Psoas muscle (tissue), 7 donors: ENCODE measurements at regions not wholly inside any gene's neighbourhood (a gene's known extent, or its start where the extent isn't known, plus 50 kb on each side); places are given as distances from the start of the nearest gene placed in this dataset.
"Not testable (repeated sequence)": the region's sequence is repeated elsewhere in the genome, so short reads cannot be mapped to it uniquely, and the experiment has no call there.

ENCODE experiments used
- ATAC-seq, 4 donors: fragments of 200-7000 bp; cut with Tn5 transposase; one replicate each; pipeline ENCODE4 v1.9.1; 2020; ENCODE audit warnings: moderate library complexity in 3 of 4, mild to moderate bottlenecking in 2 of 4
- DNase-seq, 2 donors: peaks; one replicate each; pipeline ENCODE4 v3.0.0-alpha.2; 2020
- H3K27ac ChIP-seq: fragments of 200-600 bp; one replicate; pipeline ENCODE4 v1.8.0; 2022
- H3K27me3 ChIP-seq, 3 donors: fragments of 200-600 bp in 1 of 3; one replicate each; pipeline versions ENCODE4 v1.6.1 to v1.8.0; 2013 to 2022; ENCODE audit warnings: low read length in 2 of 3, mild to moderate bottlenecking in 2 of 3, moderate library complexity in 1 of 3; ENCODE audit not compliant: insufficient read depth in 3 of 3
- H3K36me3 ChIP-seq, 2 donors: fragments of 200-600 bp in 1 of 2; one replicate each; pipeline versions ENCODE4 v1.6.1 to v1.8.0; 2013 to 2022; ENCODE audit warnings: low read depth in 1 of 2, mild to moderate bottlenecking in 1 of 2, moderate library complexity in 1 of 2; ENCODE audit not compliant: insufficient read depth in 1 of 2
- H3K4me1 ChIP-seq: fragments of 200-600 bp; one replicate; pipeline ENCODE4 v1.8.0; 2022
- H3K4me3 ChIP-seq: fragments of 200-600 bp; one replicate; pipeline ENCODE4 v1.8.0; 2022; ENCODE audit warnings: mild to moderate bottlenecking
- H3K9me3 ChIP-seq: fragments of 200-600 bp; one replicate; pipeline ENCODE4 v1.8.0; 2022
- CTCF ChIP-seq: fragments of 200-600 bp; IDR thresholded peaks from one replicate; pipeline ENCODE4 v1.8.0; 2022; ENCODE audit warnings: antibody characterized with exemption
- WGBS, 3 donors: extraction: QIAGEN DNeasy Blood & Tissue Kit; methylation state at CpG; one replicate each; pipeline versions ENCODE4 v1.1.6 to v1.1.7; 2013; 5-methylcytosine and 5-hydroxymethylcytosine counted together
- intact Hi-C, 2 donors: fragments of 100-400 bp; cut with DNase I; formaldehyde crosslinking; loops; one replicate each; pipeline versions ENCODE4 v1.11.0 to v1.14.2; 2022
- donor health status: healthy with polysubstance abuse.
- donor health status: DM: no; HTN: no; CAD: no; lungs with moderate emphysema.
- donor health status: Bipolar disorder and iron deficiency.
- donor health status: healthy.
- donor health status: DM: yes; HTN: yes; CAD: no.
- donor health status: DM: no; HTN: no; CAD: no.
- donor health status: DM: yes; HTN: yes; CAD: no.

GRCh38 chr5:77863181-77863580 lies 87.0 kb upstream of the TBCA start:
- Histone ChIP-seq H3K27me3 (no peaks in the 10 kb centered on the region), H3K4me3 (no peak overlapping the region), H3K27ac (no peak overlapping the region), H3K4me1 (no peaks in the 10 kb centered on the region), H3K36me3 (no peaks in the 10 kb centered on the region), H3K9me3 (no peaks in the 10 kb centered on the region)
- TF ChIP-seq CTCF = no peak
- WGBS, 3 donors = 27 to 44% (median 35%) methylated on average over 1 of the region's 1 CpG
- ATAC-seq (no peak), DNase-seq (no peak)
- intact Hi-C loops = no loop called here

GRCh38 chr5:77861576-77861975 lies 85.4 kb upstream of the TBCA start:
- H3K36me3 ChIP-seq = no peaks in the 10 kb centered on the region
- no peaks in the 10 kb centered on the region for H3K27me3 ChIP-seq
- DNase-seq = no peak
- TF ChIP-seq CTCF = no peak
- H3K4me3 ChIP-seq = no peak overlapping the region
- no peaks in the 10 kb centered on the region for H3K4me1 ChIP-seq
- no peaks in the 10 kb centered on the region for H3K9me3 ChIP-seq
- intact Hi-C loops = no loop called here
- ATAC-seq = no peak
- 94 to 100% (median 100%) methylated on average over 1 of the region's 1 CpG for WGBS, 3 donors
- no peak overlapping the region for H3K27ac ChIP-seq

GRCh38 chr5:77859306-77859705 lies 83.2 kb upstream of the TBCA start:
- H3K27me3 ChIP-seq = no peaks in the 10 kb centered on the region
- ATAC-seq (no peak), DNase-seq (no peak)
- TF ChIP-seq CTCF = no peak
- no peaks in the 10 kb centered on the region for H3K9me3 ChIP-seq
- 67 to 71% (median 71%) methylated on average over 1 of the region's 1 CpG for WGBS, 3 donors
- intact Hi-C loops = loop anchor here in 1 of 2 donors (10.0 kb wide), 1 partner anchor 215 kb away; no protein-coding TSS in a partner anchor
- H3K4me1 ChIP-seq = no peaks in the 10 kb centered on the region
- H3K4me3 ChIP-seq = no peak overlapping the region
- H3K27ac ChIP-seq = no peak overlapping the region
- no peaks in the 10 kb centered on the region for H3K36me3 ChIP-seq

GRCh38 chr5:77858678-77859077 lies 82.5 kb upstream of the TBCA start:
- not testable (repeated sequence) for H3K4me3 ChIP-seq, DNase-seq, H3K4me1 ChIP-seq, H3K27me3 ChIP-seq, ATAC-seq, H3K36me3 ChIP-seq, H3K9me3 ChIP-seq, H3K27ac ChIP-seq
- intact Hi-C loops = loop anchor here in 1 of 2 donors (10.0 kb wide), 1 partner anchor 214 kb away; no protein-coding TSS in a partner anchor
- 93 to 98% (median 96%) methylated on average over 9 of the region's 9 CpGs for WGBS, 3 donors

GRCh38 chr5:77855369-77855768 lies 79.2 kb upstream of the TBCA start:
- ATAC-seq (no peak), DNase-seq (no peak)
- Histone ChIP-seq H3K36me3 (no peaks in the 10 kb centered on the region), H3K27me3 (peaks cover 0 to 23% (median 0%) of the 10 kb centered on the region in 3 donors), H3K9me3 (no peaks in the 10 kb centered on the region), H3K27ac (no peak overlapping the region), H3K4me3 (no peak overlapping the region), H3K4me1 (peaks cover 5% of the 10 kb centered on the region)
- no peak for TF ChIP-seq CTCF
- WGBS, 3 donors = 55 to 74% (median 69%) methylated on average over 3 of the region's 3 CpGs
- intact Hi-C loops = loop anchor here in 1 of 2 donors (10.0 kb wide), 1 partner anchor 211 kb away; no protein-coding TSS in a partner anchor
